Heart left ventricle (tissue), 16 donors: ENCODE measurements at regions not wholly inside any gene's neighbourhood (a gene's known extent, or its start where the extent isn't known, plus 50 kb on each side); places are given as distances from the start of the nearest gene placed in this dataset.

Source experiments
- ATAC-seq, 4 donors: fragments of 200-7000 bp; cut with Tn5 transposase; one replicate each; pipeline ENCODE4 v1.9.1; 2020 to 2022; ENCODE audit warnings: moderate library complexity in 4 of 4, mild to moderate bottlenecking in 3 of 4, moderate number of reproducible peaks in 1 of 4
- DNase-seq, 5 donors: peaks; one replicate each; pipeline ENCODE4 v3.0.0-alpha.2; 2020
- H3K27ac ChIP-seq, 12 donors: fragments of 200-600 bp; sonication (generic) in 4 of 12; one replicate each; pipeline versions ENCODE4 v1.5.0 to v1.8.0; 2016 to 2022; ENCODE audit warnings: mild to moderate bottlenecking in 2 of 12
- H3K27me3 ChIP-seq, 9 donors: fragments of 200-600 bp; sonication (generic) in 2 of 9; one replicate each; pipeline versions ENCODE4 v1.5.1 to v1.8.0; 2016 to 2022; ENCODE audit warnings: mild to moderate bottlenecking in 3 of 9
- H3K36me3 ChIP-seq, 9 donors: fragments of 200-600 bp; sonication (generic) in 2 of 9; one replicate each; pipeline versions ENCODE4 v1.5.0 to v1.8.0; 2018 to 2022; ENCODE audit warnings: mild to moderate bottlenecking in 2 of 9
- H3K4me1 ChIP-seq, 12 donors: fragments of 200-600 bp; sonication (generic) in 4 of 12; one replicate each; pipeline versions ENCODE4 v1.5.0 to v1.8.0; 2016 to 2022; ENCODE audit warnings: mild to moderate bottlenecking in 3 of 12
- H3K4me3 ChIP-seq, 12 donors: fragments of 200-600 bp; sonication (generic) in 4 of 12; one replicate each; pipeline versions ENCODE4 v1.5.0 to v1.8.0; 2017 to 2022; ENCODE audit warnings: mild to moderate bottlenecking in 9 of 12, moderate library complexity in 4 of 12
- H3K9me3 ChIP-seq, 12 donors: fragments of 200-600 bp; sonication (generic) in 4 of 12; one replicate each; pipeline versions ENCODE4 v1.5.0 to v1.8.0; 2016 to 2022; ENCODE audit warnings: mild to moderate bottlenecking in 1 of 12
- POLR2A ChIP-seq, 2 donors: fragments of 450-650 bp; IDR thresholded peaks; one replicate each; pipeline ENCODE4 v1.6.1; 2017; ENCODE audit warnings: antibody characterized with exemption in 2 of 2, mild to moderate bottlenecking in 2 of 2, moderate library complexity in 2 of 2
- WGBS, 4 donors: extraction: QIAGEN DNeasy Blood & Tissue Kit in 2 of 4; methylation state at CpG; one replicate each; pipeline versions ENCODE4 v1.1.5 to v1.1.7; 2013 to 2018; 5-methylcytosine and 5-hydroxymethylcytosine counted together
- intact Hi-C, 10 donors: fragments of 100-400 bp; cut with DNase I; formaldehyde crosslinking; loops; one replicate each; pipeline versions ENCODE4 v1.11.1 to v1.14.2; 2022
- TF ChIP-seq, protein P1 (sequence below), 12 donors: fragments of 200-600 bp; sonication (generic) in 4 of 12; IDR thresholded peaks; one replicate each; pipeline versions ENCODE4 v1.5.0 to v1.8.0; 2018 to 2022; ENCODE audit warnings: antibody characterized with exemption in 12 of 12, mild to moderate bottlenecking in 5 of 12
- donor health status: ischemic (EF 13 %, LVEDD 7.1; RV severe dilation, severe dysfunction).
- donor health status: healthy with polysubstance abuse.
- donor health status: DM: no; HTN: yes; CAD: no.
- donor health status: DM: no; HTN: no; CAD: no.
- donor health status: ischemic (EF 25% LVEDD 6.9; RV normal size, moderate dysfunction).
- donor health status: ischemic (EF 25% LVEDD 5.7; RV mildly dilated, moderate dysfunction).
- donor health status: healthy.
- donor health status: DM: yes; HTN: yes; CAD: no.
- donor health status: ischemic (EF 35%, LVEDD 5.7; RV mildly dilated, moderate dysfunction).
- donor health status: nonischemic (EF 11% LVEDD 7.7; RV severe dilation, severe dysfunction).
- donor health status: DM: yes; HTN: yes; CAD: no.
- donor health status: PGD.
- donor health status: ischemic (EF 29% LVEDD 5.4; RV normal size, mild dysfunction).
- donor health status: nonischemic (EF 23%, LVEDD 6.1; RV moderate dilation, normal function).

DNA sequence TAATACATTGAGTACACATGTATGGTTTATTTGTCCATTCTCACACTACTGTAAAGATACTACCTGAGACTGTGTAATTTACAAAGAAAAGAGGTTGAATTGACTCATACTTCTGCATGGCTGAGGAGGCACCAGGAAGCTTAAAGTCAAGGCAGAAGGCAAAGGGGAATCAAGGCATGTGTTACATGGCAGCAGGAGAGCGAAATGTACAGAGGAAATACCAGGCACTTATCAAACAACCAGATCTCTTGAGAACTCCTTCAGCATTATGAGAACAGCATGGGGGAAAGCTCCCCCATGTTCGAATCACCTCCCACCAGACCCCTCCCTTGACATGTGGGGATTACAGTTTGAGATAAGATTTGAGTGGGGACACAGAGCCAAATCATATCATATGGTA lies 666.3 kb downstream of the ZBBX start:
- ATAC-seq (no peak), DNase-seq (no peak)
- no peaks in the 10 kb centered on the region for H3K36me3 ChIP-seq
- intact Hi-C loops: no loop called here
- 43 to 77% (median 64%) methylated on average over 2 of the region's 2 CpGs for WGBS, 4 donors
- TF ChIP-seq, protein P1, sequence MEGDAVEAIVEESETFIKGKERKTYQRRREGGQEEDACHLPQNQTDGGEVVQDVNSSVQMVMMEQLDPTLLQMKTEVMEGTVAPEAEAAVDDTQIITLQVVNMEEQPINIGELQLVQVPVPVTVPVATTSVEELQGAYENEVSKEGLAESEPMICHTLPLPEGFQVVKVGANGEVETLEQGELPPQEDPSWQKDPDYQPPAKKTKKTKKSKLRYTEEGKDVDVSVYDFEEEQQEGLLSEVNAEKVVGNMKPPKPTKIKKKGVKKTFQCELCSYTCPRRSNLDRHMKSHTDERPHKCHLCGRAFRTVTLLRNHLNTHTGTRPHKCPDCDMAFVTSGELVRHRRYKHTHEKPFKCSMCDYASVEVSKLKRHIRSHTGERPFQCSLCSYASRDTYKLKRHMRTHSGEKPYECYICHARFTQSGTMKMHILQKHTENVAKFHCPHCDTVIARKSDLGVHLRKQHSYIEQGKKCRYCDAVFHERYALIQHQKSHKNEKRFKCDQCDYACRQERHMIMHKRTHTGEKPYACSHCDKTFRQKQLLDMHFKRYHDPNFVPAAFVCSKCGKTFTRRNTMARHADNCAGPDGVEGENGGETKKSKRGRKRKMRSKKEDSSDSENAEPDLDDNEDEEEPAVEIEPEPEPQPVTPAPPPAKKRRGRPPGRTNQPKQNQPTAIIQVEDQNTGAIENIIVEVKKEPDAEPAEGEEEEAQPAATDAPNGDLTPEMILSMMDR (IDR thresholded peaks at IDR 0.05): no peak
- TF ChIP-seq POLR2A (IDR thresholded peaks at IDR 0.05): no peak
- peaks cover 0 to 25% (median 0%) of the 10 kb centered on the region in 12 donors for H3K9me3 ChIP-seq
- no peaks in the 10 kb centered on the region for H3K27me3 ChIP-seq
- no peak overlapping the region for H3K4me3 ChIP-seq
- H3K27ac ChIP-seq: no peak overlapping the region
- H3K4me1 ChIP-seq: no peaks in the 10 kb centered on the region

DNA sequence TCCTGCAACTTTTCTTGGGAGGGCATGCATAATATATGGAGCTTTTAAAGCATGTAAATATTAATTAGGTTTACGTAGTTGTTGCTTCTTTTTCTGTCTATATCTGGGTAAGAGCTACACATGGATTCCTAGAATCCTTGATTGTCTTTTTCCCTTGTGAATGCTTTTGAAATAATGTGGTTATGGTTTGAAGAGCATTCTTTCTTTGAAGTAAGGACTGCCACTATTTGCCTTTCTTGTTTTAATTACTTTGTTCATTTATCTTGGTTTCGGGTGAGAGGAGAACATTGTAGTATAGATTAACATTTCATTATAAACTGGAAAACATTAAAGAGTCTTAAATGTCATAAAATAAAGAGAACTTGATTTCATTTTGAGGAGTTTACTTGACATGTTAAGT lies 674.0 kb downstream of the ZBBX start:
- ATAC-seq (no peak), DNase-seq (no peak)
- TF ChIP-seq, protein P1 (IDR thresholded peaks at IDR 0.05): no peak
- TF ChIP-seq POLR2A (IDR thresholded peaks at IDR 0.05): no peak
- Histone ChIP-seq H3K27me3 (no peaks in the 10 kb centered on the region), H3K4me3 (no peak overlapping the region), H3K4me1 (no peaks in the 10 kb centered on the region), H3K9me3 (peaks cover 0 to 9% (median 0%) of the 10 kb centered on the region in 12 donors), H3K36me3 (no peaks in the 10 kb centered on the region), H3K27ac (no peak overlapping the region)
- 72 to 86% (median 79%) methylated on average over 2 of the region's 2 CpGs for WGBS, 4 donors
- intact Hi-C loops: no loop called here

DNA sequence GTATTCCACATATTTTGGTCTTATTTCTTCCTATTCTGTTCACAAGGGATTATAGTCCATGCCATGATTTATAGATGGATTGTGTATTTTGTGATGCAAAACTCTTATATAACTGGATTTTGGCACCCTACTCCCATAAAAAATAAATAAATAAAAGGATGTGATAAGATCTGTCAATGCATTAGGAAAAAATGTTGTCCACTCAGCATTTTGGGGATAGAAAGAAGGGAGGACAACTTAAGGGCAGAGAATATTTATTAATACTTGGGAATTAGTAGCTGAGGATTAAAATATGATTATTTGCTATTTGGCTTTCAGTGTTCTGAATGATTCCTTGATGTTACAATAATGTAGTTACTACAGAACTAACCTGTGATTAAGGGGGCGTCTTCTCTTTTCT lies 682.6 kb downstream of the ZBBX start:
- DNase-seq (no peak), ATAC-seq (no peak)
- H3K4me1 ChIP-seq: no peaks in the 10 kb centered on the region
- no peak overlapping the region for H3K27ac ChIP-seq
- TF ChIP-seq, protein P1 (IDR thresholded peaks at IDR 0.05): no peak
- TF ChIP-seq POLR2A (IDR thresholded peaks at IDR 0.05): no peak
- no peaks in the 10 kb centered on the region for H3K36me3 ChIP-seq
- intact Hi-C loops: no loop called here
- H3K27me3 ChIP-seq: no peaks in the 10 kb centered on the region
- peaks cover 0 to 16% (median 0%) of the 10 kb centered on the region in 12 donors for H3K9me3 ChIP-seq
- 70 to 82% (median 76%) methylated on average over 1 of the region's 1 CpG for WGBS, 4 donors
- H3K4me3 ChIP-seq: no peak overlapping the region

DNA sequence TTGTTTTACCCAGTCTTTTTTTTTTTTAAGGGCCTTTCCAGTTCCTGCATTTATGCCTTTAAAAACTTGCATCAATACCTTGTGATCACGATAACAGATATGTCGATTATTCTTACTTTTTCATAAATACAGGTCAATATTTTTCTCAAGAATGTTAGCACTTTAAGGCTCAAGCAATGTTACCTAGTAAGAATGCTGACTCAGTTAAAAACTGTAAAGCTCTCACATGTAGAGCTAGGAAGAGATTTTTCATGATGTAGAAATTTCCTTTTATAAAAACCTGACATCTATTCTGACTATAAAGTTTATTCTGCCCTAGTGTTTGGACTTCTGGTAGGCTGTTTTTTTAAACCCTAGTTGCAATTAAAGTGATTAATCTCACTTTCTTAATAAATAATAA lies 684.0 kb downstream of the ZBBX start:
- H3K27me3 ChIP-seq: no peaks in the 10 kb centered on the region
- peaks cover 0 to 7% (median 0%) of the 10 kb centered on the region in 12 donors for H3K9me3 ChIP-seq
- H3K4me3 ChIP-seq: no peak overlapping the region
- no peaks in the 10 kb centered on the region for H3K36me3 ChIP-seq
- H3K4me1 ChIP-seq: no peaks in the 10 kb centered on the region
- 81 to 91% (median 88%) methylated on average over 2 of the region's 2 CpGs for WGBS, 4 donors
- intact Hi-C loops: no loop called here
- DNase-seq: no peak
- no peak for TF ChIP-seq POLR2A (IDR thresholded peaks at IDR 0.05)
- TF ChIP-seq, protein P1 (IDR thresholded peaks at IDR 0.05): no peak
- ATAC-seq: no peak
- H3K27ac ChIP-seq: no peak overlapping the region
